HG02840 (cell line): ENCODE measurements at regions not wholly inside any gene's neighbourhood (a gene's known extent, or its start where the extent isn't known, plus 50 kb on each side); places are given as distances from the start of the nearest gene placed in this dataset.

ENCODE experiments used
- ATAC-seq: cut with Tn5 transposase; IDR thresholded peaks from one replicate; pipeline ENCODE4 v1.9.1; 2021; ENCODE audit warnings: mild to moderate bottlenecking, moderate library complexity, moderate number of reproducible peaks; ENCODE audit not compliant: unreplicated experiment, low FRiP score

DNA sequence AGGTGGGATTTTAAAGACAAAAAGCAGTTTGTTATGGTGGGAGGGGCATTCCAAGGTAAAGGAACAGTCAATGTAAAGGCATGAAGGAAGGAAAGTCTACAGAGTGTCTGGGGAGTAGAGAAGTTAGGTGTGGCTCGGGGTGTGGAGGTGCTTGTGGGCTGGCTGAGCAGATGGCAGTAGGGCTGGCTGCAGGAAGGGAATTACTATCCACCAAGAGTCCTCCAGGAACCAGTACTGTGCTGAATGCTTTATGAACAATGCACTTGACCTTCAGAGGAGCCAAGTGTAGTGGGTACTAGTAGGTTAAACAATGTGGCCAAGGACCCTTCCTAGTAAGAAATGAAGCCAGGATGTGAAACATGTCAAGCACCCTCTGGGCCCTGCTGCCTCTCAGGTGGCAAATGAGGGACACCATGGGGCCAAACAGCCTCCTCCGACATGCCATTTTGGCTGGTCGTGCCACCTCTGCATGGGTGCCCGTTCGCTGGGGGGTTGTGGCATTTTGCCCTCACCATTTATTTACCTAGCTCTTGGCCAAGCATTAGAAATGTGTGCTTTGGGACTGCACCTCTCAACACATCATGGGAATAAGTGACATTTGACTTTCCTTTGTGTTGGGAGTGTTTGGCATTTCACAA lies 123.6 kb upstream of the TENM4 start:
- no peak for ATAC-seq

DNA sequence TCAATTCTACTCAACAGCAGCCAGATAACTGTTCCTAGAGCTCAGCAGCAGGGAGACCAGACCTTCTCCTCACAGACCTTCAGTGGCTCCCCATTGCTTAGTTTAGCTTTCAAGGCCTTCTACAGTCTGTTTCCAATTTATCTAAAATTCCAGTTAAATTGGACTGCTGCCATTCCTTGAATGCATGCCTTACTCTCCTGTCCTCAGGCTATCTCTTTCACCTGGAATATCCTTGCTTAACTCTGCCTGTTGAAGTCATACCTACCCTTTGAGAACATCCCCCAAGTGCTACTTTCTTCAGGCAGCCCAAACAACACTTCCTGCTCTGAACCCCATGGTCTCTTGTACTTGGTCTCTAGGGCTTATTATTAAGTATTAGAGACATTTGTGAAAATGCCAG lies 120.7 kb upstream of the TENM4 start:
- no peak for ATAC-seq

DNA sequence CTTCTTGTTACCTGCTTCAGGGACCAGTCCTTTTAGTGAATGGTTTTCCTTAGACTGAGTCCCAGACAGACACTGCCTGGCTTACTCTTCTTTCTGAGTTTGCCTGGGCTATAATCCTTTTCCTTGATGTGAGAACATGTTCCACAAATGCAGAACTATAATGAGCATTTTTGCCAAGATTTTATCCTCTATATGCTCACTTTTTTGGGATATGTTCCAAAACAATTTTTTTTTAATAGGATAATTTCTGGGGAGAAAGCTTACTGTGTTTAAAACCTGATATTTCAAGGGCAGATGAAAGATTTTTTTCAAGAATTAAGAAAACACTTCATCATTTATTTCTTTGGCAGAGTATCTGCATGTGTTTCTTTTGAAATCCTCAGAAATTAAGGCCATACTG lies 110.0 kb upstream of the TENM4 start:
- ATAC-seq = no peak

DNA sequence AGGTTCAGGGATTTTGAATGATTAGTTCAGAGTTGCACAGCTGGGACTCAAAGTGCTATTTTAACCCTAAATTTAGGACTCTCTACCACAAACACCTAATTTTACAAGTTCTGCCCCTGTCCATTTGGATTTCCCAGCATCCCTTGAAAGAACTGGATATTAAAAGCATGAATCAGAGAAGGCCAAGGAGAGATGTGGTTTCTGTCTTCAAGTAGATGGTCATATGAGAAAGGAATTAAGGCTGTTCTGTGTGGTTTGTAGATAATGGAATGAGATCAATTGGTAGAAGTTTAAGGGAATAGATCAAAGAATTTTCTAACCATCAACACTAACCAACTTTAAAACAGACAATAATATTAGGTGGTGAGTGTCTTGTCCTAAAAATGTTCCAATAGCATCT lies 106.4 kb upstream of the TENM4 start:
- ATAC-seq = no peak

DNA sequence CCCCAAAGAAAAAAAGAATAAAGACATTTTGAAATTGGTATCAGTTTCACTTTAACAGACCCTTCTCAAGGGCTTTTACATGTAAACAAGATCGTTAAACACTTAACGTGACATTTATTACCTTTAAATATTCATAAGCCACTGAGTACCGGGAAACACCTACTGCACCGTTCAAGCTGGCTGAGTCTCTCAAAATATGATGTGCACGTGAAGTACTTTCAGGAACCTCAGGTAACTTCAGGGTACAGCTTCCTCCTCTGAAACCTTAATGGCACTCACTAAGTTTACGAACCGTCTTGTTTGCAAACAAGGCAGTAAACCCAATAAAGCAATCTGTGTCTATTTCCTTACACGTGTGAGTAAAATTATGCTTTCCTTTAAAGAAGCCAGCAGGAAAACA lies 105.5 kb upstream of the TENM4 start:
- ATAC-seq = no peak

DNA sequence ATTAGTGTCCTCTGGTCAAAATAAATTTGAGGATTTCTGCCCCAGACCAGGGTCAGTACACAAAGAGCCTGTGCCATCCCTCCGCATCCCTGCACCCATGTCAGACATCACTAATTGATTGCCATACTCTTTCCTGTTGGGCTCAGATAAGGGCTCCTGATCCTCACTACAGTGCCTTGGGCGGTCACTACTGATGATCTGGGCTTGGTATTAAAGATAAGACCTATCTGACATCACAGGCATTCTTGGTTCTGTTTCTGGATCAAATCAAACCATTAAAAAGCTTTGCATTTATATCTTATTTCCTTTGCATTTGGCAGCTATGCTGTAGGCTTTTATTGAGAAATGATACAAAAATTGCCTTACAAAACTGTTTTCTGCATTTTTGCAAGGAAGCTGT lies 103.5 kb upstream of the TENM4 start:
- ATAC-seq = no peak

DNA sequence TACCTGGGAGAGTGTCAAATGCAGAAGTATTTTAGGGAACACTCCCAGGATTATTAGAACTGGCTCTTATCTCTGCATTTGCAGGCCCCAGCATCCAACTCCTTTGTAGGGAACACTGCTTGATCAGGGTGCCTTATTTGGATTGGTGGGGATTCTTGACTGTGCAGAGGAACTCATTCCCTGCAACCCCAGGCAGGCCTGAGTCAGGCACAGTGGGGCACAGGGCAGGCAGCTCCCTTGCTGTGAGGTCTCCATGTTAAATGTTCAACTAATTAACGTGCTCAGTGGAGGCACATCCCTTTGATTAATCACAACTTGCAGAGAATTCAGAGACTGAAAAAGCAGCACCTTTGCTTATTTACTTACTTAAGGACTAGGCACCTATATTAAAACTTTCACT lies 102.3 kb upstream of the TENM4 start:
- no peak for ATAC-seq

DNA sequence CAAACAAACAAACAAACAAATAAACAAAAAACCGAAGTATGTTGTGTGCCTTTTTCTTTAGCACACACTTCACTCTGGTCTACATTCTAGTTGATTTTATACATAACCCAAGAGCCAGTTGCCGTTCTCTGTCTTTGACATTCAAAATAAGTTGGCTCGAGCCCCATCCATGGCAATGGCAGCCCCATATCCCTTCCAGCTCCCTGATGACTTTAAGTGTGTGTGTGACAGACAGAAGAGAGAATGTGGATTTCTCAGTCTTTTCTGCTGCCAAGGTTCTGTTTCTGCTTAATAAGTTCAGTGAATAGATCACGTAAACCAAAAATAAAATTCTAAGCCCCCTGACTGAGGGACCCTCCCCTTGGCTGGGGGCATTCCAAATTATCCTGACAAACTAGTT lies 100.6 kb upstream of the TENM4 start:
- ATAC-seq = no peak

DNA sequence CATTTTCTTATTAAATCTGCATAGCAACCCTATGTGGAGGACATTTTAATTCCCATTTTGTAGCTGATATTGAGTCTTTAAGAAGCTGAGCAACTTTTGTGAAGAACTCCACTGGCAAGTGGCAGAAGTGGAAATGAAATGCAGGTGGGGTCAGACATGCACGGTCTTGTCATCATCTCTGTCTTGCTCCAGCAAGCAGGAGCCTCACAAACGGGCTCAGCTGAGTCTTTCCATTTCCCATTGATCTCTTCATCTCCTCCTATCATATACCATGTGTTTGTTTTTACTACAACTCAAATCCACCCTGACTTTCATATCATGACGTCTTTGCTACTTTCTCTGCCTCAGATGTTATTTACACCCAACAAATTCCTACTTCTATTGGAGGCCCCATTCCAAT lies 97.9 kb upstream of the TENM4 start:
- ATAC-seq = no peak

DNA sequence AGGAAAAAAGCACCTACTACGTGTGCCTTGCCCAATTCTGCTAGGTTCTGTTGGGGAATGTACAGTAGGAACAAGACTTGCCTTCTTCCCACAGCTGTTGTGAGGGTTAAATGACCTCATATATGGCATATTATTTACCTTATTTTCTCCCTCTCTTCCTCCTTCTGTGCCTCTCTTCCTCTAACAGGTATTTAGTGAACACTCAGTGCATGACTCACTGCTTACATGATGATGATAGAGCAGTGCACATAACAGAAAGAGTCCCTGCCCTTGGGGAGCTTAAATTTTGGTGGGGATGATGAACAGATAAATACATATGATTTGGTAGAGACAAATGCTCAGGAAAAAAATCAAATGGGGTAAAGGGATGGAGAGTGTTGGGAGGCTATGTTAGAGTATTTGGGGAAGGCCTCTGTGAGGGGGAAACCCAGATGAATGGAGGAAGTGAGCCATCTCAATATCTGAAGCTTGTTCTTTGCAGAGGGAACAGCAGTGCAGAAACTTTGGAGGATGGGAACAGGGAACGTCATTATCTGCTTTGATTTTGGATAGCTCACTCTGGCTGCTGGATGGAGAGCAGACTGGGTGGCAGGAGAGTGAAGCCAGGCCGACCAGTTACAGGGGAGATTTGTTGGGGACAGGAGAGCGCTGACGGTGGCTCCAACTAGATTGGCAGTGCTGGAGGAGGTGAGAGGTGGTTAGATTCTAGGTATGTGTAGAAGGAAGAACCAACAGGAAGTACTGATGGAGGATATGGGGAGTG lies 95.5 kb upstream of the TENM4 start:
- no peak for ATAC-seq

DNA sequence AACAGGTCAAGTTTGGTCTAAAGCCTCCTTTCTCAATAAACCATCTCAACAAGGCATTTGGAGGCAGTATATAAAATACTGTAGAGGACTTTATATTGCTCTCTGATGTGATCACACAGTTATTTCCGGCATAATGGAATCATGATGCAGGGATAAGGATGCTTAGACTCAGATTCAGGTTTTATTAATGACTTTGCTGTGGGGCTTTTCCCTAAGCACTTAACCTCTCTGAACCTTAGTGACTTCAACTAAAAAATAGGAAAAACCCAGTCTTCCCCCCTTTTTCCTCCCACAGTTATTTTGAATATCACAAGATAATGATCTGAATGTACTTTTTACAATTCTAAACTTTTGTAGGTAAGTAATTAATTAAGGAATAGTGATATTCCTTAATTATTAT lies 94.8 kb upstream of the TENM4 start:
- no peak for ATAC-seq

DNA sequence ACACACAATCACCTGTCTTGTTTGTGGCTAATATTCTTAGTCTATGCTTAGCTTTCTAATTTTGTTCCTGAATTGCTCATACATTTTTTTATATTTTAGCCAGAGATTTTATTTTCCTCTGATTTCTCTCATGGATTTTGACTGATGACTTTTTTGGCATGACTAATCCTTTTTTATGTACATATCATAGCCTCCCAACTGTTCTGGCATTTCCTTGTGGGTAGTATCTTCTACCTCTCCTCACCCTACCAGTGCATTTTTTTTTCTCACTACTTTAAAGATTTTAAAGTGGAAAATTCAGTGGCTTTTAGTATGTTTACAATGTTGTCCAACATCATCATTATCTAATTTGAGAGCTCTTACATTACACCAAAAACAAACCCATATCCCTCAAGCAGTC lies 84.4 kb upstream of the TENM4 start:
- no peak for ATAC-seq

DNA sequence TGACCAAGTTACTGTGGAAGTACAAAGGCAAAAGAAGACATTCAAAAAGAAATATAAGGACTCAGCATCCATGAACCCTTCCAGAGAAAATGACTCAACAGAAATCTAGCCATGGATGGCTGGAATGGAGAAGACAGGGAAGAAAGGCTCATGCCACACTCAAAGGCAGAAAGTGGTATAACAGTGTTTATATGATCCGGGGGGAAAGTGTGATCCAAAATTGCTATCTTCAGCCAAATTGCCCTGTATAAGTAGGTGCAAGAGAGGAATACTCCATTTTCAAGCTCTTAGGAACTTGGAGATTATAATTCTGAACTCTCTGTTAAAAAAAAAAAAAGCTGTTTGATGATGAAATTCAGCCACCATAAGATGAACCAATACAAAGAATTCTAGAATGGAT lies 81.8 kb upstream of the TENM4 start:
- ATAC-seq = no peak

DNA sequence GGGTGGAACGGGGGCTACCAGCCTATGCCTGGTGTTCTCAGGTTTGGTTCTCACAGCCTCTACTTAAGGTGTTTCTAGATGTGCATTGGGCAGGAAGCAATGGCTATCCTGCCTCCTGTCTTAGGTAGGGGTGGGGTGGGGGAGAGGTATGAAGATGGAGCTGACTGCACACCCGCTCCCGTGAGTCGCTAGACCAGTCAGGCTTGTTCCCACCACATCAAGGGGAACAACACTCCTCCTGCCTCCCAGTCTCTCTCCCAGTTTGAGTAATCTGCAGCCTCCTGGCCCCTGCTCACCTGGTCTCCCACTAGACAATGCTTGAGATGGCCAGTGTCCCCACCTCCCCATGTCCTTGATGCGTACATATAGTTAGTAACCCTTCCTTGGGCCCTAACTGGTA lies 79.3 kb upstream of the TENM4 start:
- ATAC-seq = no peak

DNA sequence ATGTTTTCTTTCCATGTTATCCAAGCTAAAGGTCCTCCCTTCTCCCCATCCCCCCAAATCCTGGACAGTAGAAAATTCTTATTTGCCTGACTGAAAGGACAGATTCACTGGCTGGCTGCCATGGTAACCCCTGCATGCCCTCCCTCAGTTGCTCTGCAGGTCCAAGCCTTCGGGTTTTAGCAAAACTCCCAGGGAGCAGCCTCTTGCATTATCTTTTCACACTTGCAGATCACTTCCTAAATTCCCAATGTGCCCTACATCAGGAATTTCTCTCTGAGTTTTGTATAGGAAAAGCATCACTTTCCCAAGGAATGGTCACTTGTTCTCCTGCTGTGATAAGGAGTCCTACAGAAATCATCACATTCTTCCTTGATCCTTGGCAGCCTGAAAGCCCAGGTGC lies 75.0 kb upstream of the TENM4 start:
- ATAC-seq = no peak

DNA sequence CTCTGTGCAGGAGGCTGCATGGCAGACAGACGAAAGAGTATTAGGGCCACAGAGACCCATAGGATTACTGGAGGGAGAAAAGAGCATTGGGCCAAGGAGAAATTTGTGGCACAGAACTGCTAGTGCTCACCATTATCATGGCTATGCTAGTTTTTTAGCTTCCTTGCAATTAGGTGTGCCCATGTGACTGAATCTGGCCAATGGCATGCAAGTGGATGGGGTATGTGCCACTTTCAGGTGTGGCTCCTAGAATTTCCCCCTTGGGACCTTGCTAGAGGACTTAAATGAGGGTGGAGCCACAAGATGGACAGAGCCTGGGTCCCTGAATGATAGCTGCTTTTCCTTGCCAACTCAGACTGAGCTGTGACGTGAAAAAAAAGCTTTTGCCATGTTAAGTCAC lies 73.9 kb upstream of the TENM4 start:
- ATAC-seq = no peak

DNA sequence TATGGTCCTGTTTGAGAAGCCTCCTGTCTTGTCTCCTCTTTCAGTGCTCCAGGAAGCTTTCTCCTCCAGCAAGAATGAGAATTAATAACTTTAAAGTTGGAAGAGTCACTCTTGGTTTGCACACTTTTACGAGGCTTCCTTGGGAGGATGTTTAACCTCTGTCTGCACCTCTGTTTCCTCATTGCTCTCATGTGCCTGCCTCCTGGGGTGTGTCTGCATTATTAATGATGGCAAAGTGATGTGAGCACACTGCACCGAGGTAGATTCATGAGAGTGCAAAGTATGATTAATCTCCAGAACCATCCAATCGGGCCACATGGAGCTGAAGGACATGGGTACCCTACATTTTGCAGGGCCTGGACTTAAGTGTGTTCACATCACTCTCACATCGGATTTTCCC lies 73.5 kb upstream of the TENM4 start:
- ATAC-seq = no peak

DNA sequence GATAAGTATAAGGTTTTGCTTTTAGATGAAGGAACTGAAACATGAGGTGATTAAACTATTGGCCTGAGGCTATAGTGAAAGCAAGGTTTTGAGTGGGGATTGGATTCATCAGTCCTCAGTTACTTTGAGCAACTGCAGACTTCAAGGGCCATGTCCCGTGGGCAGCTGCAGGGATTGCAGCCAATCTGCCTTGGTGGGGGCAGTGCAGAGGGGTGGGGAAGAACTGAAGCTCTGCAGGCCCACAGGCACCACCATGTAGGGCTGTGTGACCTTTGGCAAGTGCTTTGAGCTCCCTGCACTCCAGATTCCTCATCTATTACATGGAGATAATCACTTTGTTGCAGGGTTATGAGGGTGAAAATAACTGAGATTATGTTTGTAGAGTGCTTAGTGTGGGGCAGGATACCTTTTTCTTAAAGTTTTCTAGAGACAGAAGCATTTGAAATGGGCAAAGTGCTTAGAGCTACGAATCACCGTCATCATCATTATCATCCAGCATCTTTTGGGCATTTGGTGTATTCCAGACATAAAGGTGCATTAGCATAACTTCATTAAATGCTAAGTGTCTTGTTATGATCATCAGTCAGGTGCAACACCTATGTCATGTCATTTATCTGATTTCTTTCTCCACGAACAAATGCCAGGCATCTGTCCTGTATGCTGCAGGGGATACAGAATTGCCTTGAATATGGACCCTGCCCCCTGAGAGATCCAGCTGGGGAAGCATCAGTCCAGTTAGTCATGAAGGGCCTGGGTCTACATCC lies 72.1 kb upstream of the TENM4 start:
- no peak for ATAC-seq

DNA sequence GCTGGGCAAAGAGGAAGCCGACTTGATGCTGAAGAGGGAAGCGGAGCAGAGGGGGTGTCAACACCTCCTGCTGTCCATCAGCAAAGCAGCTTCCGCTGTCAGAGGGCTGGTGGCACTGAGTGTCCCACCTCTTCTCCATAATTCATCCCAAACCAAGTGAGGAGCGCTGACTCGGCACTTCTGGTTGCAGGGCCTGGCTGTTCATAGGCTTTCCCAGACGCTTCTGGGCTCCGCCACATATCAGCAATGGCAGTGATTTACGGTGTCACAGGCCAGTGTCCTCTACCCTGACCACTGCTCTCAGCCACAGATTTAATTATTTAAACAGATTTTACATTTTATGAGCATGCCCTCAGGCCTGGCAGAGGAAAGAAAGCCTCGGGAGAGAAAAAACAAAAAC lies 70.1 kb upstream of the TENM4 start:
- no peak for ATAC-seq

DNA sequence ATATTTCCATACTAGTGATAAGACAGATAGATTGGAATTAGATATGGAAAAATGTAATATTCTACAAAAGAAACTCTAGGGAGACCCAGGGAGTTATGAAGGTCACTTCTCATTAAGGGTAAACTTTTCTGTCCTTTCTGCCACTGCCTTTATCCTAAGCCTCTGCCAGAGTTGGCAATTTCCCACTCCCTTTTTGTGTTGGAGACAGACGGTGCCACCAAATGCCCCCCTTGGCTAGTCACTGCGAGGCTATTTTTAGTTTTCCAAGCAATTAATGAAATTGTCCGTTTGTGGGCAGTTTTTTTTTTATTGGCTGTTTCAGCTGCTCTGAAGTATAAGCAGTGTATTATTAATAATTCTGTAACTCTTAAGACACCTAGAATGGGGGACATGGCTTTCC lies 67.6 kb upstream of the TENM4 start:
- no peak for ATAC-seq

DNA sequence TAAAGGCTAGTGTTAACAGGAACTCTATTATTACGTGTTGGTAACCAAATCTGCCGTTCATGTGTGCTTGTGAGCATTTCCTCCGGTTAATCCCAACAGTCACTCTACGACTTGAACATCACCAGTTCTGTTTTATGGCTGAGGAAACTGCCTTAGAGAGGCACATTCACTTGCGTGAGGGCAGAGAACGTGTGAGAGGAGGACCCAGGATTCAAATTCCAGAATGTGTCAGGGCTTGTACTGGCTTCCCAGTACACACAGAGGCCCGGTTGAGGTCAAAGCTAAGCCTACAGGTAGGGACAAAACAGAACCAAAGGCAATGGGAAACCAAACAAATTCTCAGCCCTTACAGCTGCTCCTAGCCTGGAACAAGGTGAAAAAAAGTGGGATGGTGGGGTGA lies 66.9 kb upstream of the TENM4 start:
- no peak for ATAC-seq
